HG02763 (cell line): ENCODE measurements at regions not wholly inside any gene's neighbourhood (a gene's known extent, or its start where the extent isn't known, plus 50 kb on each side); places are given as distances from the start of the nearest gene placed in this dataset.
"Not testable (repeated sequence)": the region's sequence is repeated elsewhere in the genome, so short reads cannot be mapped to it uniquely, and the experiment has no call there.

Source experiments
- ATAC-seq: cut with Tn5 transposase; IDR thresholded peaks from one replicate; pipeline ENCODE4 v1.9.1; 2021; ENCODE audit warnings: mild to moderate bottlenecking, moderate library complexity; ENCODE audit not compliant: unreplicated experiment

GRCh38 chr7:142575351-142575750 is 173.9 kb upstream of the PRSS1 start:
- ATAC-seq = not testable (repeated sequence)

GRCh38 chr7:142571581-142571980 is 177.7 kb upstream of the PRSS1 start:
- ATAC-seq = no peak

- ATAC-seq = no peak
These were observed 179.4 kb upstream of the PRSS1 start for GRCh38 chr7:142569851-142570250.

GRCh38 chr7:142568435-142569097 is 180.7 kb upstream of the PRSS1 start:
- no peak for ATAC-seq

- no peak for ATAC-seq
These were observed 181.8 kb upstream of the PRSS1 start for GRCh38 chr7:142567201-142568075.

- no peak for ATAC-seq
These were observed 183.0 kb upstream of the PRSS1 start for GRCh38 chr7:142566271-142566670.

GRCh38 chr7:142564125-142564524 is 185.1 kb upstream of the PRSS1 start:
- ATAC-seq = not testable (repeated sequence)

- ATAC-seq = no peak
These were observed 185.8 kb upstream of the PRSS1 start for GRCh38 chr7:142563470-142563869.

GRCh38 chr7:142562688-142563087 is 186.6 kb upstream of the PRSS1 start:
- no peak for ATAC-seq

GRCh38 chr7:142561396-142561795 is 187.9 kb upstream of the PRSS1 start:
- not testable (repeated sequence) for ATAC-seq

GRCh38 chr7:142560770-142561169 is 188.5 kb upstream of the PRSS1 start:
- ATAC-seq = not testable (repeated sequence)

GRCh38 chr7:142560166-142560565 is 189.1 kb upstream of the PRSS1 start:
- ATAC-seq = no peak

- peak; percentile 74 for ATAC-seq
These were observed 191.2 kb upstream of the PRSS1 start for GRCh38 chr7:142557971-142558582.

GRCh38 chr7:142556740-142557139 is 192.5 kb upstream of the PRSS1 start:
- ATAC-seq = no peak

GRCh38 chr7:142554560-142555532 is 194.4 kb upstream of the PRSS1 start:
- no peak for ATAC-seq

- no peak for ATAC-seq
These were observed 196.1 kb upstream of the PRSS1 start for GRCh38 chr7:142553216-142553615.

- ATAC-seq = no peak
These were observed 200.3 kb upstream of the PRSS1 start for GRCh38 chr7:142548978-142549377.

GRCh38 chr7:142546452-142546851 is 202.8 kb upstream of the PRSS1 start:
- no peak for ATAC-seq

- ATAC-seq = no peak
These were observed 206.3 kb upstream of the PRSS1 start for GRCh38 chr7:142542942-142543341.

GRCh38 chr7:142542105-142542504 is 207.2 kb upstream of the PRSS1 start:
- no peak for ATAC-seq

GRCh38 chr7:142540371-142540770 is 208.9 kb upstream of the PRSS1 start:
- ATAC-seq = no peak
